GM12873 (cell line): ENCODE measurements at regions not wholly inside any gene's neighbourhood (a gene's known extent, or its start where the extent isn't known, plus 50 kb on each side); places are given as distances from the start of the nearest gene placed in this dataset.

Experiments used
- CTCF ChIP-seq: IDR thresholded peaks from 2 replicates; pipeline ENCODE4 v1.5.1; 2012; ENCODE audit warnings: low read depth, mild to moderate bottlenecking, moderate library complexity, low read length, control low read depth; ENCODE audit not compliant: insufficient read depth; ENCODE audit errors: missing control alignments

GRCh38 chr18:57953883-57954282 is 90.1 kb upstream of the NEDD4L start:
- no peak for TF ChIP-seq CTCF

GRCh38 chr18:57951999-57952774 is 91.8 kb upstream of the NEDD4L start:
- no peak for TF ChIP-seq CTCF

- TF ChIP-seq CTCF = no peak
Observed at GRCh38 chr18:57951117-57951796, 92.8 kb upstream of the NEDD4L start.

- no peak for TF ChIP-seq CTCF
Observed at GRCh38 chr18:57950542-57950941, 93.5 kb upstream of the NEDD4L start.

GRCh38 chr18:57947117-57947516 is 96.9 kb upstream of the NEDD4L start:
- no peak for TF ChIP-seq CTCF

GRCh38 chr18:57943723-57944122 is 100.3 kb upstream of the NEDD4L start:
- no peak for TF ChIP-seq CTCF

- no peak for TF ChIP-seq CTCF
Observed at GRCh38 chr18:57942493-57942892, 101.5 kb upstream of the NEDD4L start.
